GM12878 (cell line): ENCODE measurements at regions not wholly inside any gene's neighbourhood (a gene's known extent, or its start where the extent isn't known, plus 50 kb on each side); places are given as distances from the start of the nearest gene placed in this dataset.

ENCODE experiments used
- ATAC-seq: fragments of 200-7000 bp; cut with Tn5 transposase; 3 replicates; pipeline ENCODE4 v1.9.1; 2020; ENCODE audit warnings: mild to moderate bottlenecking, moderate library complexity
- BruUV-seq: library from RNA; stranded (reverse); fragments of 400-500 nt; replicated peaks from 2 replicates; lab custom pipeline; 2021; lab: Mats Ljungman, UMichigan
- CTCF ChIA-PET: fragments of 300-600 bp; sonication (Branson Sonifier 250); formaldehyde crosslinking; extraction: SDS; loops from one replicate; lab custom pipeline; 2021; ENCODE audit warnings: inconsistent platforms; lab: Yijun Ruan, JAX
- POLR2A ChIA-PET: fragments of 350-600 bp; formaldehyde crosslinking; extraction: SDS; loops from one replicate; lab custom pipeline; 2021; ENCODE audit warnings: inconsistent platforms; lab: Charles Lee
- RAD21 ChIA-PET: fragments of 300-600 bp; sonication (Branson Sonifier 250); formaldehyde crosslinking; loops from one replicate; lab custom pipeline; 2023; ENCODE audit warnings: antibody characterized with exemption; ENCODE audit not compliant: unreplicated experiment; lab: Charles Lee
- SMC1A ChIA-PET: fragments of 300-600 bp; sonication (Branson Sonifier 250); formaldehyde crosslinking; loops from one replicate; lab custom pipeline; 2023; ENCODE audit not compliant: unreplicated experiment, uncharacterized antibody; lab: Charles Lee
- DNase-seq: peaks from one replicate; pipeline ENCODE4 v3.0.0-alpha.2; 2011; ENCODE audit warnings: low read depth, low spot score
- FAIRE-seq: peaks from 3 replicates; lab custom pipeline; 2011; peaks lifted over from hg19 to GRCh38; lab: Jason Lieb, UNC
- H2AFZ ChIP-seq: 2 replicates; pipeline ENCODE4 v1.6.0; 2011; ENCODE audit warnings: low read depth, low read length, control low read depth; ENCODE audit not compliant: control insufficient read depth
- H3K27ac ChIP-seq: 2 replicates; pipeline ENCODE4 v1.5.1; 2011; ENCODE audit warnings: control low read depth; ENCODE audit not compliant: control insufficient read depth, insufficient read depth
- H3K27me3 ChIP-seq, 2 experiments: replicated peaks in 1 of 2; 2 replicates each; pipeline versions ENCODE4 v1.6.0 to v1.6.1; 2011; ENCODE audit warnings: low read length in 1 of 2; ENCODE audit not compliant: control insufficient read depth in 2 of 2, insufficient read depth in 2 of 2
- H3K36me3 ChIP-seq, 2 experiments: 2 replicates each; pipeline ENCODE4 v1.5.1; 2011; ENCODE audit warnings: low read length in 1 of 2; ENCODE audit not compliant: control insufficient read depth in 2 of 2, insufficient read depth in 2 of 2
- H3K4me1 ChIP-seq: 2 replicates; pipeline ENCODE4 v1.6.1; 2011; ENCODE audit warnings: mild to moderate bottlenecking, low read length, moderate library complexity, mixed read lengths; ENCODE audit not compliant: control insufficient read depth, insufficient read depth
- H3K4me2 ChIP-seq: 2 replicates; pipeline ENCODE4 v1.6.0; 2011; ENCODE audit warnings: control low read depth; ENCODE audit not compliant: control insufficient read depth, insufficient read depth
- H3K4me3 ChIP-seq: fragments of 200-600 bp; sonication (generic); 2 replicates; pipeline ENCODE4 v1.5.1; 2016
- H3K79me2 ChIP-seq: 2 replicates; pipeline ENCODE4 v1.6.0; 2011; ENCODE audit warnings: low read length; ENCODE audit not compliant: control insufficient read depth, insufficient read depth
- H3K9ac ChIP-seq: 2 replicates; pipeline ENCODE4 v1.8.0; 2011; ENCODE audit warnings: low read length, control low read depth, mixed read lengths; ENCODE audit not compliant: control insufficient read depth, insufficient read depth
- H3K9me3 ChIP-seq: replicated peaks from 3 replicates; pipeline ENCODE4 v1.5.1; 2011; ENCODE audit warnings: mild to moderate bottlenecking, low read length; ENCODE audit not compliant: control insufficient read depth, insufficient read depth
- H4K20me1 ChIP-seq: 2 replicates; pipeline ENCODE4 v1.6.0; 2011; ENCODE audit not compliant: control insufficient read depth, insufficient read depth
- CHD4 ChIP-seq: fragments of 200-600 bp; sonication (generic); IDR thresholded peaks from 2 replicates; pipeline ENCODE4 v1.6.1; 2016; ENCODE audit warnings: mild to moderate bottlenecking
- FOS ChIP-seq: IDR thresholded peaks from 3 replicates; pipeline ENCODE4 v1.6.1; 2011; ENCODE audit warnings: borderline replicate concordance; ENCODE audit not compliant: insufficient read length; ENCODE audit errors: extremely low read depth
- GATAD2B ChIP-seq: fragments of 450-650 bp; conservative IDR thresholded peaks from 2 replicates; pipeline ENCODE4 v1.6.1; 2017; ENCODE audit warnings: low read depth, mild to moderate bottlenecking, moderate library complexity
- LARP7 ChIP-seq: fragments of 450-650 bp; IDR thresholded peaks from 2 replicates; pipeline ENCODE4 v1.6.1; 2017; ENCODE audit warnings: mild to moderate bottlenecking
- NR2F1 ChIP-seq: fragments of 450-650 bp; conservative IDR thresholded peaks from 2 replicates; pipeline ENCODE4 v1.6.1; 2017; ENCODE audit warnings: mild to moderate bottlenecking
- WGBS: methylation state at CpG from one replicate; pipeline ENCODE4 v1.1.6; 2016; ENCODE audit warnings: low lambda C conversion rate; ENCODE audit not compliant: insufficient replicate concordance, insufficient coverage; ENCODE audit errors: missing lambda C conversion rate; 5-methylcytosine and 5-hydroxymethylcytosine counted together
- in situ Hi-C: fragments of 300-500 bp; cut with MboI; formaldehyde crosslinking; loops from 9 replicates; pipeline ENCODE4 v1.14.3; 2018; ENCODE audit warnings: mixed read lengths
- intact Hi-C: fragments of 100-400 bp; cut with micrococcal nuclease; formaldehyde crosslinking; loops from one replicate; pipeline ENCODE4 v1.14.2; 2022; ENCODE audit not compliant: unreplicated experiment

GRCh38 chr12:93183940-93184671 is 193.6 kb upstream of the NUDT4 start (continued):
- no peak for TF ChIP-seq FOS
- TF ChIP-seq CHD4, result no peak

GRCh38 chr12:93184672-93185368 is 192.9 kb upstream of the NUDT4 start:
- ChIA-PET CTCF (interaction anchor here (0.9 to 2.6 kb wide), 5 partner anchors 15 to 197 kb away, joined by 3 to 9 read pairs (median 6); no protein-coding TSS in a partner anchor), POLR2A (interaction anchor here (0.9 to 1.7 kb wide), 2 partner anchors 8 to 47 kb away, joined by 3 to 4 read pairs; no protein-coding TSS in a partner anchor), RAD21 (interaction anchor here (0.6 to 3.8 kb wide), 8 partner anchors 17 to 1556 kb away, joined by 3 to 17 read pairs (median 4); no protein-coding TSS in a partner anchor), SMC1A (interaction anchor here (0.8 to 4.5 kb wide), 20 partner anchors 9 to 205 kb away, joined by 3 to 39 read pairs (median 4); no protein-coding TSS in a partner anchor)
- no peaks in the 10 kb centered on the region for H3K36me3 ChIP-seq
- WGBS, result 33% methylated on average over 3 of the region's 3 CpGs
- peak overlapping the region; percentile 86 for H3K27ac ChIP-seq
- ATAC-seq (no peak), DNase-seq (no peak), FAIRE-seq (no peak)
- no TSS peak for BruUV-seq
- peak overlapping the region; percentile 87 for H3K4me2 ChIP-seq
- TF ChIP-seq GATAD2B (0 out of 2 replicates have a peak, but pooled peaks have one; percentile 7), LARP7 (no peak), NR2F1 (0 out of 2 replicates have a peak, but pooled peaks have one; percentile 9)
- no peaks in the 10 kb centered on the region for H3K79me2 ChIP-seq
- H2AFZ ChIP-seq, result peak overlapping the region; percentile 97
- in situ Hi-C loops, result no loop called here
- intact Hi-C loops, result no loop called here
- no peaks in the 10 kb centered on the region for H3K27me3 ChIP-seq
- peak overlapping the region; percentile 20; the same call in 1 of the 2 replicates for H3K4me3 ChIP-seq
- H3K4me1 ChIP-seq, result peaks cover 25% of the 10 kb centered on the region
- no peaks in the 10 kb centered on the region for H4K20me1 ChIP-seq
- H3K9me3 ChIP-seq, result no peaks in the 10 kb centered on the region; the same call in 2 of the 3 replicates
- peak overlapping the region; percentile 53 for H3K9ac ChIP-seq
